ENCODE measurements at regions not wholly inside any gene's neighbourhood (a gene's known extent, or its start where the extent isn't known, plus 50 kb on each side); places are given as distances from the start of the nearest gene placed in this dataset.
A peak's percentile ranks its signal among the peaks of the same experiment; 100 is the strongest.
"Not testable (repeated sequence)": the region's sequence is repeated elsewhere in the genome, so short reads cannot be mapped to it uniquely, and the experiment has no call there.

DNA sequence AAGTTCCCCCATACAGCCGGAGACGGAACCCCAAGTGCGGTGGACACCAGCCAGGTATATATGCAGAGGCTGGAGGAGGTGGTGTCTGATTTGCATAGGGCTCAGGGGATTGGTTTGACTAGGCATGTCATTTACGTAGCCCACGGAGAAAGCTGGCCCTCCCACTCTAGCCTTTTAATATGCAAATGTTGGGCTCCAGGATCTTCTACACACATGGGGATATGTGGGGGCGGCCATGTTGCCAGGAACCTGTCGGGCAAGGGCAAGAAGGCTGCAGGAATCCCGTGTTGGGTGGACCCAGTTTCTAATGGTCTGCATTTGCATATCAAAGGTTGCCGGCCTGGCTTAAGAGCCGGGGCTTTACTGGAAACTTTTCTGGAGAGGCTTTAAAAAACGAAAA lies 57.4 kb downstream of the FTHL17 start:
- not testable (repeated sequence) for H3K4me1 Mint-ChIP-seq; H3K9me3 Mint-ChIP-seq; H3K36me3 Mint-ChIP-seq; H3K4me3 Mint-ChIP-seq; ATAC-seq; H3K27ac Mint-ChIP-seq; DNase-seq (ENCODE audit: low spot score in 2 of 2)

DNA sequence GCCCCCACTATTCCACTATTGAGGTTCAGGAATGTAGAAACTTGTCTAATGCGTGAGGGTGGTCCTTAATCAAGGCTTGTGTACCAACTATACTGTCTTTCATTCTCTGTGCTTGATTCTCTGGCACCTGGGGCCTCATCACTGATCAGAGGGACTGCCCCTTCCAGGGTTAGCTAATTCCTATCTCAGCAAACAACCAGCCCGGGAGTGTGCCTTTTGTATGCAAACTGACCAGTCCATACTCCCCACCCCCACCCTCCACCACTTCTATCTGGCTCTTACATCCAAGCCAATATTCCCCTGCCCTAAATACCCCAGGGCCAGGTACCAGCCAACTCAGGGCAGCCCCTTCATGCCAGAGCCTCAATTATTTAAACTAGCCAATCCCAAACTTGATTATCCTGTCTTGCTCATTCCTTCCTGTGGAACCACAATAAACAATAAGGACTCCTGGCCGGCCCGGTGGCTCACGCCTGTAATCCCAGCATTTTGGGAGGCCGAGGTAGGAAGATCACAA lies 59.3 kb downstream of the FTHL17 start:
- no peak for ATAC-seq
- Mint-ChIP-seq H3K4me1 (no peaks in the 10 kb centered on the region), H3K36me3 (no peaks in the 10 kb centered on the region), H3K9me3 (no peaks in the 10 kb centered on the region), H3K4me3 (no peak overlapping the region), H3K27ac (no peak overlapping the region)
- DNase-seq (ENCODE audit: low spot score in 2 of 2), result no peak

DNA sequence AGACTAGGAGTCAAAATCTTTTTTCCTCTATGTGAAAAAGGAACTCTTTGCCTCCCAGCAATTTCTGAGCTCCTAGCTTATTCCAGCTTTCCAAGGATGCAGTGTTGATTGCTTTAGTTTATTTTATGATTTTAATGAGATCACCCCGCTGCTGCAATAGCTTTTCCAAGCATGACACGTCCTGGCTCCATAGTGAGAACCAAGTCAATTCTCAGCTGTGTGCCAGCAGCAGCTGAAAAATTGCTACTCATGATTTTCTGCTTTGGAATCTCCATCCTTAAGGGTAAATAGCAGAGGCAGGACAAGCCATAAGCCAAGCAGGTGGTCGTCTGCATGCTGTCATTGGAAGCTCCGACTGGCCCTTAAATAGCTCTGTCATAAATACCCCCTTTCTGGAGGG lies 64.5 kb downstream of the FTHL17 start:
- Mint-ChIP-seq H3K4me3 (no peak overlapping the region), H3K27ac (no peak overlapping the region), H3K36me3 (no peaks in the 10 kb centered on the region), H3K9me3 (no peaks in the 10 kb centered on the region), H3K4me1 (no peaks in the 10 kb centered on the region)
- no peak for DNase-seq (ENCODE audit: low spot score in 2 of 2)
- ATAC-seq, result no peak

DNA sequence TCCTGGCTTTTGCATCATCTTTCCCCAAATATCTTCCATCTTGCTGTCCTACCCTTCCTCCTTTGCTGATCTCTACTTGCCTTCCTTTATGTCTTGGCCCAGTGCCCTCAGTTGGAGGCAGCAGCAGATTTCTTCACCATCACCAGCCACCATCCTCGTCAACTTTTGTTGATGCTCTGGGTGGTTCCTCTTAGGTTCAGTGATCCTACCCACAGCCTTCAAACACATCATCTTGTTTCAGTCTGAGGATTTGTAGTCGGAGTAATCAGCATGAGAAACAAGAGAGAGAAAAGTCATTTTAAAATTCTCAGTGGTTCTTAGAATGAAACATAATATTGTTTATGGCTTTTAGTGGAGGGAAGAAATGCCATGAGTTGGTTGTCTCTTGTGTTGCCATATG lies 65.8 kb downstream of the FTHL17 start:
- Mint-ChIP-seq H3K27ac (no peak overlapping the region), H3K9me3 (no peaks in the 10 kb centered on the region), H3K4me1 (no peaks in the 10 kb centered on the region), H3K36me3 (no peaks in the 10 kb centered on the region), H3K4me3 (no peak overlapping the region)
- DNase-seq (ENCODE audit: low spot score in 2 of 2), result no peak
- ATAC-seq, result peak; percentile 37

DNA sequence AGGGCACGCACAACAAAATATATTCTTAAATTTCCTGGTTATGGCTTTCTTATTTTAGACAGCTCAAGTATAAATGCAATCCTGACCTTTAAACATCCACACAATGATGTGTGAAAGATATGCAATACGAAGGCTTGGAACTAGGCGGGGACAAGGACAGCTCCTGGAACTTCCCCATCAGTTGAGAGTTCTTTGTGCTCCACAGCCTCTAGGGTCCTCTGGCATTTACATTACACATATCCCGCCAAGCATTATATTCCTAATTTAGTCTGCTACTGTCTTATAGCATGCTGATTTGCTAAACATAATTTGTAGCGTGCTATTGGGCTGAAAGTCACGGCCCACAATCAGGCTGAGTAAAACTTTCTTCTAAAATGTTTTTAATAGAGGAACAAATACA lies 74.4 kb downstream of the FTHL17 start:
- Mint-ChIP-seq H3K4me1 (no peaks in the 10 kb centered on the region), H3K36me3 (no peaks in the 10 kb centered on the region), H3K27ac (no peak overlapping the region), H3K4me3 (no peak overlapping the region), H3K9me3 (no peaks in the 10 kb centered on the region)
- no peak for DNase-seq (ENCODE audit: low spot score in 2 of 2)
- ATAC-seq, result no peak

DNA sequence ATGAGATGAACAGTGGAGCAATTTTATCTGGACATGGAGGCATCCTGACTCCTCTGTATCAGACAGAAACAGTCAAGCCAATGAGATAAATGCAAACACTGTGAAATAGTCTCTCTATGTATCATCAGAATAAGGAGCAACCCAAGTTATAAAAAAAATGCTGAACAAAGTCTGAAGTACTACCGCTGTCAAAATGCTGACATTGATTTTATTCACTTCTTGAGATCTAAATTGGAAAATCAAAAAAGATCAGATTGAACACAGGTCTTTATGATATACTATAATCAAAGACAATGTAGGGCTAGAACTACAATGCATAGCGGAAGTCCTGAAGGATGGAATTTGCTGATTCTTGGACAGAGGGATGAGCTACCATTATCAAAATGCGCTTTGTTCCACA lies 76.1 kb downstream of the FTHL17 start:
- Mint-ChIP-seq H3K36me3 (no peaks in the 10 kb centered on the region), H3K9me3 (no peaks in the 10 kb centered on the region)
- ATAC-seq, result no peak

DNA sequence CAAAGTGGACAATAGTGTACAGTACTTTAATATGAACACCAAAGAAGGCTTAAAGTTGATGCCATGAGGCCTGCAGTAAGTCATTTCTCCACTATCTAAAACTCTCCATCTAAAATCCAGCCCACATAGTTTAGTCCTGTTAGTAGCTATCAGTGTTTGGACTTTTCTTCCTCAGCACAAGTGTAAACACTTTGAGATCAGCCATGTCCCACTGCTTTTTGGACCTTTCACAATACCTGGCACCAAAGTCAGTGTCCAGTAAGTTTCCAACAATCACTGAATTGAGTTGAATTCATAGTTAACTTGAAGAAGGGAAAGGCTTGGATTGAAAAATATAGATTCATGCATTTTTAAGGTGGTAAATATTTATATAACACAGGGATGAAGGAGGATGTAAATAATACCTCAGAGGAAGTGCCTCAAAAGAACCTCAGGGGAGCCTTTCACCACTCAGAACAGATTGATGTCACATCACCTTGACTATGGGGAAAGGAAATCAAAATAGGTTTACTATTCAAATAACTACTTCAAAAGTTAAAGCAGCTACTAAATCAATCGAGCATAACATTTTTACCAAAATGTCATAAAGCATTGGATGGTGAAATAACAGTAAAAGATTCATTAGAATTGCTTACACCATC lies 76.7 kb downstream of the FTHL17 start:
- Mint-ChIP-seq H3K27ac (no peak overlapping the region), H3K4me1 (no peaks in the 10 kb centered on the region), H3K4me3 (no peak overlapping the region), H3K36me3 (no peaks in the 10 kb centered on the region), H3K9me3 (no peaks in the 10 kb centered on the region)
- ATAC-seq (no peak), DNase-seq (ENCODE audit: low spot score in 2 of 2) (no peak)

More for the DNA sequence above, 76.1 kb downstream of the FTHL17 start:
- H3K4me1 Mint-ChIP-seq, result no peaks in the 10 kb centered on the region
- no peak overlapping the region for H3K27ac Mint-ChIP-seq
- H3K4me3 Mint-ChIP-seq, result no peak overlapping the region
- DNase-seq (ENCODE audit: low spot score in 2 of 2), result no peak

DNA sequence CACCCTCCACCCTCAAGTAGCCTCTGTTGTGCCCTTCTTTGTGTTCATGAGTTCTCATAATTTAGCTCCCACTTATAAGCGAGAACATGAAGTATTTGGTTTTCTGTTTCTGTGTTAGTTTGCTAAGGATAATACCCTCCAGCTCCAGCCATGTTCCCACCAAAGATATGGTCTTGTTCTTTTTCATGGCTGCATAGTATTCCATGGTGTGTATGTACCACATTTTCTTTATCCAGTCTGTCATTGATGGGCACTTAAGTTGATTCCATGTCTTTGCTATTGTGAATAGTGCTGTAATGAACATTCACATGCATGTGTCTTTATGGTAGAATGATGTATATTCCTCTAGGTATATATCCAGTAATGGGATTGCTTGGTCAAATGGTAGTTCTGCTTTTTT lies 77.8 kb downstream of the FTHL17 start:
- not testable (repeated sequence) for H3K4me1 Mint-ChIP-seq, H3K9me3 Mint-ChIP-seq

DNA sequence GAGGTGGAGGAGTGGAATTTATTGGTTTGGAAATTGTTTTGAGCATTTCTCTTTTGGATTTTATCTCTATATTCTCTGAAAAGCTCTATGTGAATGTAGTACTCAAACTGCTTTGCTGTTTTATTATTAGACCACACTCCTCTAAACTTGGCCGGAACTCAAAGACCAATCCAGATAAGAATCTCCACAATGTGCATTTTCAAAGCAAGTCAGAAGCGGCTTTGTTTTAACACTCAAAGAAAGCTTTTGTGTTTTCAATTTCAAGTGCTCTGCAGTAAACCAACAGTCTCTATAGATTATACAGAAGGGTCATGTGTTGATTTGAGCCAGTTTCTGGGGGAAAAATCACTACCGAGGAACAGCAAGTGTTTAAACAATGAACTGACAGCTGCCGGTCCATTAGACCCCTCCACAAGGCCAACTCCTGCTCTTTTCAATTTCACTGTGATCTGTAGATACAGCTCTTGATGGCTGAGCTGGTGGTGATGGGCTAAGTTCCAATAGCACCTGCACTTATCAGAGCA lies 79.4 kb downstream of the FTHL17 start:
- DNase-seq (ENCODE audit: low spot score in 2 of 2), result no peak
- Mint-ChIP-seq H3K4me3 (no peak overlapping the region), H3K27ac (no peak overlapping the region), H3K9me3 (no peaks in the 10 kb centered on the region), H3K4me1 (no peaks in the 10 kb centered on the region), H3K36me3 (no peaks in the 10 kb centered on the region)
- no peak for ATAC-seq

More for the DNA sequence above, 77.8 kb downstream of the FTHL17 start:
- ATAC-seq; H3K36me3 Mint-ChIP-seq; DNase-seq (ENCODE audit: low spot score in 2 of 2); H3K27ac Mint-ChIP-seq; H3K4me3 Mint-ChIP-seq: not testable (repeated sequence)

DNA sequence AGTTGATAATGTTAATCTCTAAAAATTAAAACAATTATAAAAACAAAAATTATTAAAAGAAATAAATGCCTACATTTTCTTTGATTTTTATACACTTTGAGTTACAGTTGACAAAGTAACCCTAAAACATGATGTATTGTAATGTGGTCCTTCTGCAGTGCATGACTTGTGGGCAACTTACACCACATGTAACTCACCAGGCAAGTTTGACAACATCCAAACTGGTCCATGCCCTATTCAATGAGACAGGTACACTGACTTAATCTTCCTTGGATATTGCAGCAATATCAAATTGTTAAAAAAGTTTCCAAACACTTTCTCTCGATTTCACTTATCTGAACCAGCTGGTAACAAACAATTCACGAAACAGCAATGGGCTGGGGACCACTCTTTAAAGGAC lies 81.5 kb downstream of the FTHL17 start:
- no peaks in the 10 kb centered on the region for H3K9me3 Mint-ChIP-seq
- ATAC-seq, result no peak
- no peaks in the 10 kb centered on the region for H3K4me1 Mint-ChIP-seq
- no peak for DNase-seq (ENCODE audit: low spot score in 2 of 2)
- no peaks in the 10 kb centered on the region for H3K36me3 Mint-ChIP-seq
- H3K4me3 Mint-ChIP-seq, result no peak overlapping the region
- H3K27ac Mint-ChIP-seq, result no peak overlapping the region

DNA sequence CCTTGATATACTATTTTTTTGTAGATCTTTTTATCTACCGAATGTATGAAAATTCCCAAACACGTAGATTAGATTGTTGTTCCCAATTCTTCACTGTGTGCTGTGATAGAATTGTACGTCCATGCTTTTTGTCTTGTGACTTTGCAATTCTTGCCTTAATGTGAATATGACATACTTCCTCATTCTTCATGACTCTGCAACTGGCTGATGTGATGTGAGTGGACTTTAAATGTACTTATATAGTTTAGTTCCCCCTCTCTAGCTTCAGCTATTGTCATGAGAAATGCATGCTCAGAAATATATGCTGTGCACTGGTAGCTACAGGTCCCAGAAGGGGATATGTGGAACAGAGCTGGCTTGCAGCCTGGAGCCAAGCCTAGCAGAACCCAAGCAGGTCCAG lies 89.4 kb downstream of the FTHL17 start:
- DNase-seq (ENCODE audit: low spot score in 2 of 2) (no peak), ATAC-seq (no peak)
- Mint-ChIP-seq H3K4me1 (no peaks in the 10 kb centered on the region), H3K4me3 (no peak overlapping the region), H3K36me3 (no peaks in the 10 kb centered on the region), H3K9me3 (no peaks in the 10 kb centered on the region), H3K27ac (no peak overlapping the region)

DNA sequence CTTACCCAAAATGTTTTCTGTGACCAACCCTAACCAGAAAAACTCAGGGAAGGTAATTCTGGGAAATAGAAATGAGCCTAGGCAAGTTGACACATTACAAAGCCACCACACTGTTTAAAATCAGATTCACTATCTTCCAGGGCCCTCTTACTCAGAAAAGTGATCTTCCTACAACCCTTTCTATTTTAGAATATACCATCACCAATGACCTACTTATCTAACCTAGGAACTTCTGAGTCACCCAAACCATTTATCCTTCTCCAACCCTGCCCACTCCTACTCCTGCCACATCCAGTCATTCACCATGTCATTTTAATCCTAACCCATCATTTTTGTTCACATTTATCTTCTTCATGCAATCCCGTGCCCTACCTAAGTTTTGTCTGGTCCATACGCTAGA lies 89.9 kb downstream of the FTHL17 start:
- H3K27ac Mint-ChIP-seq, result no peak overlapping the region
- no peaks in the 10 kb centered on the region for H3K36me3 Mint-ChIP-seq
- DNase-seq (ENCODE audit: low spot score in 2 of 2) (no peak), ATAC-seq (peak; percentile 48)
- no peaks in the 10 kb centered on the region for H3K4me1 Mint-ChIP-seq
- H3K9me3 Mint-ChIP-seq, result no peaks in the 10 kb centered on the region
- no peak overlapping the region for H3K4me3 Mint-ChIP-seq

DNA sequence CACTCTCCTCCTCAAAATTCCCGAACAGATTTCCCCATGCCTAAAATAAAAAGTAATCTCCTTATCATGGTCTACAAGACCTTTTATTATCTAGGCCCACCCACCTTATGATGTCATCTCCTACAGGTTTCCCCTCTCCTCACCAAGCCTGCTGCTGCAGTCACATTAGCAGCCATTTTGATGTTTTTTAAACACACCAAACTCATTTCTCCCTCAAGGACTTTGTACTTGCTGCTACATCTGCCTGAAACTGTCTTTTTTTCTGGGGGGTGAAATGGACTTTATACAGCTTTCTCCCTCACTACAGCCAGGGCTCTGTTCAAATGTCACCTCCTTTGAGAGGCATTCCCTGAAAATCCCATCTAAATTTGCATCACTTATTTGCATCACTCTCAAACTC lies 90.2 kb upstream of the TAB3 start:
- H3K27ac Mint-ChIP-seq, result no peak overlapping the region
- DNase-seq (ENCODE audit: low spot score in 2 of 2) (no peak), ATAC-seq (no peak)
- no peak overlapping the region for H3K4me3 Mint-ChIP-seq
- H3K9me3 Mint-ChIP-seq, result no peaks in the 10 kb centered on the region
- no peaks in the 10 kb centered on the region for H3K36me3 Mint-ChIP-seq
- H3K4me1 Mint-ChIP-seq, result no peaks in the 10 kb centered on the region

DNA sequence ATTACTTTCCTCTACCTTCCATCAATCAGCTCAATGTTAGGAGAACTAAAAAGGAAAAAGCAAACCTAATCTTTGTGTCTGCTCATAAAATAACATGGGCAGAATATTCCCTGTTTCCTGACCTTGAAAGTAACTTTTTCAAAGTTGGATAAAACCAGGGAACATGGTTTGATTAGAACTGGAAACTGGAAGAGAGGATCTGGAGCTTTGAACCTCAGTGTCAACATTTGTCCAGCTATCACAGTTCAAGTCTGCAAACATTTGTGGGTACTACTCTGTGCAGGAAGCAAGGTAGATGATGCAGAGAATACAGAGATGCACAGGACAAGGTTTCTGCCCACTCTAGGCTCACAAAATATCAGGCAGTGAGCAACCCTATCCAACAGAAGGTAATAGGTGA lies 86.4 kb upstream of the TAB3 start:
- DNase-seq (ENCODE audit: low spot score in 2 of 2) (no peak), ATAC-seq (no peak)
- peaks cover 6% of the 10 kb centered on the region for H3K4me1 Mint-ChIP-seq
- H3K36me3 Mint-ChIP-seq, result no peaks in the 10 kb centered on the region
- H3K27ac Mint-ChIP-seq, result no peak overlapping the region
- H3K9me3 Mint-ChIP-seq, result no peaks in the 10 kb centered on the region
- no peak overlapping the region for H3K4me3 Mint-ChIP-seq

DNA sequence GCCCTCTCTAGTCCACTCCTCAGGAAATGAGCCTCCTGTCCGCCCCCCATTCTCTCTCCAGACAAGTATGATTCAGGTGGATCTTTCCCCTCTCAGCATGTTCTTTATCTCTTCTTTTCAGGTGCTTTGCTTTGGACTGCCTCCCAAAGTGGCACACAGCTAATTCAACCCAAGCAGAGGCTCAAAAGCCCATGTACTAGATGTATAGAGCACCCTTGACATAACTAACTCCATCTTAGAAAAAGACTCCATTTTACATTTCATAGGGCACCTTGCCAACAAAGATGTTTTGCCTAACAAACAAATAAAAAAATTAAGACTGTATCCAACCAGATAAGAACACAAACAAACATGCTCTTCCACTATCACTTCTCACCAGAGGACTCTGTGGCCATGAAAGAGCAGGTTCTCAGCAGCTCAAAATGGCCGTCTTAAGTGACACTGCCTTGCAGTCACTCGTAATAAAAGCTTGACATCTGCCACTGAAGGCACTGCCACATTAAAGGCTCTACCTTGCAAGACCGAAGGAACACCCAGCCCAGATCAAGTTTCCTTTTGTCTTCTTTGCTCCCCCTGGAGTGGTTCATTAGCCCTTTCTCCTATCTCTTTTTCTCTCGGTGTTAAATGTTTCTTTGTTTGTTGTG lies 84.9 kb upstream of the TAB3 start:
- H3K9me3 Mint-ChIP-seq, result no peaks in the 10 kb centered on the region
- H3K36me3 Mint-ChIP-seq, result no peaks in the 10 kb centered on the region
- no peak overlapping the region for H3K4me3 Mint-ChIP-seq
- H3K27ac Mint-ChIP-seq, result no peak overlapping the region
- H3K4me1 Mint-ChIP-seq, result peaks cover 6% of the 10 kb centered on the region
- no peak for ATAC-seq
- DNase-seq (ENCODE audit: low spot score in 2 of 2), result no peak

All from stimulated activated effector memory CD8-positive, alpha-beta T cell treated with anti-CD3 and anti-CD28 coated beads, Interleukin-12 subunit alpha, Interleukin-12 subunit beta, amount 100 ng/mL, for 72 hours (primary cell).